Stomach (tissue), 8 donors: ENCODE measurements at regions not wholly inside any gene's neighbourhood (a gene's known extent, or its start where the extent isn't known, plus 50 kb on each side); places are given as distances from the start of the nearest gene placed in this dataset.

Experiments used
- DNase-seq, 2 donors: peaks; one replicate each; pipeline versions ENCODE4 v3.0.0 to v3.0.0-alpha.2; 2013 to 2019
- H3K27ac ChIP-seq, 5 donors: fragments of 200-600 bp in 4 of 5; sonication (generic) in 4 of 5; one replicate each; pipeline ENCODE4 v1.5.1; 2013 to 2019; ENCODE audit warnings: mild to moderate bottlenecking in 1 of 5, moderate library complexity in 1 of 5
- H3K27me3 ChIP-seq, 3 donors: fragments of 200-600 bp; sonication (generic); one replicate each; pipeline ENCODE4 v1.5.1; 2017 to 2019; ENCODE audit warnings: mixed run types in 1 of 3
- H3K36me3 ChIP-seq, 4 donors: fragments of 200-600 bp; sonication (generic); 1 replicate in 3 of 4; 2 replicates in 1 of 4; pipeline ENCODE4 v1.5.1; 2016 to 2019
- H3K4me1 ChIP-seq, 4 donors: fragments of 200-600 bp; sonication (generic); one replicate each; pipeline ENCODE4 v1.5.1; 2016 to 2019
- H3K4me3 ChIP-seq, 4 donors: fragments of 200-600 bp; sonication (generic) in 3 of 4; one replicate each; pipeline ENCODE4 v1.5.1; 2016 to 2019; ENCODE audit warnings: mild to moderate bottlenecking in 1 of 4
- H3K9me3 ChIP-seq, 4 donors: fragments of 200-600 bp; sonication (generic); one replicate each; pipeline ENCODE4 v1.5.1; 2016 to 2019
- CTCF ChIP-seq, 7 experiments: fragments of 450-650 bp in 4 of 7; fragments of 200-600 bp in 3 of 7; sonication (generic) in 3 of 7; IDR thresholded peaks; one replicate each; pipeline ENCODE4 v1.5.1; 2016 to 2019; ENCODE audit warnings: antibody characterized with exemption in 7 of 7, control low read depth in 2 of 7, mild to moderate bottlenecking in 1 of 7
- EP300 ChIP-seq: sonication (generic); formaldehyde crosslinking; IDR thresholded peaks from one replicate; pipeline ENCODE4 v1.6.1; 2017; ENCODE audit warnings: antibody characterized with exemption
- POLR2A ChIP-seq, 4 donors: fragments of 450-650 bp; IDR thresholded peaks; one replicate each; pipeline ENCODE4 v1.6.1; 2016; ENCODE audit warnings: antibody characterized with exemption in 4 of 4, control low read depth in 2 of 4, mild to moderate bottlenecking in 1 of 4, moderate library complexity in 1 of 4
- POLR2AphosphoS5 ChIP-seq, 3 donors: sonication (generic); formaldehyde crosslinking; IDR thresholded peaks; one replicate each; pipeline ENCODE4 v1.6.1; 2016; ENCODE audit warnings: antibody characterized with exemption in 3 of 3
- WGBS, 5 donors: extraction: QIAGEN DNeasy Blood & Tissue Kit in 3 of 5; methylation state at CpG; one replicate each; pipeline versions ENCODE4 v1.1.5 to v1.1.7; 2013 to 2018; 5-methylcytosine and 5-hydroxymethylcytosine counted together
- intact Hi-C: fragments of 100-400 bp; cut with DNase I; formaldehyde crosslinking; loops from one replicate; pipeline ENCODE4 v1.15.1; 2023; ENCODE audit warnings: low total_unique reads
- donor health status: healthy with polysubstance abuse.
- donor health status: Bipolar disorder and iron deficiency.
- donor health status: healthy.

- H3K36me3 ChIP-seq: no peaks in the 10 kb centered on the region
- intact Hi-C loops: no loop called here
- 71 to 80% (median 77%) methylated on average over 12 of the region's 12 CpGs for WGBS, 5 donors
- peaks cover 0 to 31% (median 9%) of the 10 kb centered on the region in 4 donors for H3K4me1 ChIP-seq
- TF ChIP-seq CTCF (IDR thresholded peaks at IDR 0.05) (no peak), POLR2A (IDR thresholded peaks at IDR 0.05) (no peak)
- no peak overlapping the region for H3K27ac ChIP-seq
- no peak overlapping the region for H3K4me3 ChIP-seq
- no peaks in the 10 kb centered on the region for H3K27me3 ChIP-seq
- DNase-seq: no peak
- no peaks in the 10 kb centered on the region for H3K9me3 ChIP-seq
These were observed 437.6 kb upstream of the ZMIZ1 start for GRCh38 chr10:78630944-78631838.

GRCh38 chr10:78634389-78634815, 434.4 kb upstream of the ZMIZ1 start:
- intact Hi-C loops: no loop called here
- WGBS, 5 donors: 28 to 60% (median 50%) methylated on average over 2 of the region's 2 CpGs
- DNase-seq: peak in 1 of 2 donors; percentile 46
- Histone ChIP-seq H3K9me3 (no peaks in the 10 kb centered on the region), H3K4me1 (peaks cover 0 to 21% (median 9%) of the 10 kb centered on the region in 4 donors), H3K4me3 (no peak overlapping the region), H3K36me3 (no peaks in the 10 kb centered on the region), H3K27ac (peak overlapping the region in 1 of 5 donors; percentile 50), H3K27me3 (no peaks in the 10 kb centered on the region)
- TF ChIP-seq EP300 (no peak), POLR2A (IDR thresholded peaks at IDR 0.05) (no peak), POLR2AphosphoS5 (IDR thresholded peaks at IDR 0.05) (no peak)

GRCh38 chr10:78634835-78635234, 433.9 kb upstream of the ZMIZ1 start:
- no peaks in the 10 kb centered on the region for H3K9me3 ChIP-seq
- no peak for TF ChIP-seq EP300
- no peak for TF ChIP-seq CTCF (IDR thresholded peaks at IDR 0.05)
- TF ChIP-seq POLR2AphosphoS5 (IDR thresholded peaks at IDR 0.05): no peak
- no peak for TF ChIP-seq POLR2A (IDR thresholded peaks at IDR 0.05)
- intact Hi-C loops: no loop called here
- peak overlapping the region in 1 of 5 donors; percentile 50 for H3K27ac ChIP-seq
- no peak for DNase-seq
- H3K27me3 ChIP-seq: no peaks in the 10 kb centered on the region
- no peak overlapping the region for H3K4me3 ChIP-seq
- no peaks in the 10 kb centered on the region for H3K36me3 ChIP-seq
- WGBS, 5 donors: 9 to 34% (median 24%) methylated on average over 2 of the region's 2 CpGs
- peaks cover 0 to 21% (median 9%) of the 10 kb centered on the region in 4 donors for H3K4me1 ChIP-seq

- 90 to 100% (median 94%) methylated on average over 2 of the region's 2 CpGs for WGBS, 5 donors
- no peak for DNase-seq
- Histone ChIP-seq H3K4me3 (no peak overlapping the region), H3K36me3 (no peaks in the 10 kb centered on the region), H3K4me1 (peaks cover 0 to 16% (median 5%) of the 10 kb centered on the region in 4 donors), H3K9me3 (no peaks in the 10 kb centered on the region), H3K27me3 (no peaks in the 10 kb centered on the region), H3K27ac (no peak overlapping the region)
- TF ChIP-seq CTCF (IDR thresholded peaks at IDR 0.05) (no peak), POLR2AphosphoS5 (IDR thresholded peaks at IDR 0.05) (no peak), POLR2A (IDR thresholded peaks at IDR 0.05) (no peak), EP300 (no peak)
- intact Hi-C loops: no loop called here
These were observed 429.1 kb upstream of the ZMIZ1 start for GRCh38 chr10:78639629-78640028.
